ENCODE measurements at regions not wholly inside any gene's neighbourhood (a gene's known extent, or its start where the extent isn't known, plus 50 kb on each side); places are given as distances from the start of the nearest gene placed in this dataset.

- TF ChIP-seq, protein P1, sequence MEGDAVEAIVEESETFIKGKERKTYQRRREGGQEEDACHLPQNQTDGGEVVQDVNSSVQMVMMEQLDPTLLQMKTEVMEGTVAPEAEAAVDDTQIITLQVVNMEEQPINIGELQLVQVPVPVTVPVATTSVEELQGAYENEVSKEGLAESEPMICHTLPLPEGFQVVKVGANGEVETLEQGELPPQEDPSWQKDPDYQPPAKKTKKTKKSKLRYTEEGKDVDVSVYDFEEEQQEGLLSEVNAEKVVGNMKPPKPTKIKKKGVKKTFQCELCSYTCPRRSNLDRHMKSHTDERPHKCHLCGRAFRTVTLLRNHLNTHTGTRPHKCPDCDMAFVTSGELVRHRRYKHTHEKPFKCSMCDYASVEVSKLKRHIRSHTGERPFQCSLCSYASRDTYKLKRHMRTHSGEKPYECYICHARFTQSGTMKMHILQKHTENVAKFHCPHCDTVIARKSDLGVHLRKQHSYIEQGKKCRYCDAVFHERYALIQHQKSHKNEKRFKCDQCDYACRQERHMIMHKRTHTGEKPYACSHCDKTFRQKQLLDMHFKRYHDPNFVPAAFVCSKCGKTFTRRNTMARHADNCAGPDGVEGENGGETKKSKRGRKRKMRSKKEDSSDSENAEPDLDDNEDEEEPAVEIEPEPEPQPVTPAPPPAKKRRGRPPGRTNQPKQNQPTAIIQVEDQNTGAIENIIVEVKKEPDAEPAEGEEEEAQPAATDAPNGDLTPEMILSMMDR (conservative IDR thresholded peaks at IDR 0.05), result no peak
- Mint-ChIP-seq H3K4me3 (no peak overlapping the region), H3K27me3 (ENCODE audit: low read depth) (no peaks in the 10 kb centered on the region)
These were observed 281.2 kb downstream of the SNX13 start for GRCh38 chr7:17659126-17659525.

GRCh38 chr7:17660116-17660515, 280.2 kb downstream of the SNX13 start:
- peaks cover 6% of the 10 kb centered on the region for H3K4me1 Mint-ChIP-seq
- TF ChIP-seq, protein P1 (conservative IDR thresholded peaks at IDR 0.05), result no peak
- no peaks in the 10 kb centered on the region for H3K27me3 Mint-ChIP-seq (ENCODE audit: low read depth)
- DNase-seq (ENCODE audit: low read depth, low spot score), result no peak
- no peak overlapping the region for H3K27ac Mint-ChIP-seq (ENCODE audit: unreplicated experiment)
- H3K36me3 Mint-ChIP-seq (ENCODE audit: low read depth), result no peaks in the 10 kb centered on the region
- no peaks in the 10 kb centered on the region for H3K9me3 Mint-ChIP-seq
- no peak overlapping the region for H3K4me3 Mint-ChIP-seq

More at GRCh38 chr7:17659126-17659525, 281.2 kb downstream of the SNX13 start:
- H3K27ac Mint-ChIP-seq (ENCODE audit: unreplicated experiment), result no peak overlapping the region
- H3K4me1 Mint-ChIP-seq, result peaks cover 16% of the 10 kb centered on the region
- H3K36me3 Mint-ChIP-seq (ENCODE audit: low read depth), result no peaks in the 10 kb centered on the region
- no peak for DNase-seq (ENCODE audit: low read depth, low spot score)
- peaks cover 4% of the 10 kb centered on the region for H3K9me3 Mint-ChIP-seq

DNA sequence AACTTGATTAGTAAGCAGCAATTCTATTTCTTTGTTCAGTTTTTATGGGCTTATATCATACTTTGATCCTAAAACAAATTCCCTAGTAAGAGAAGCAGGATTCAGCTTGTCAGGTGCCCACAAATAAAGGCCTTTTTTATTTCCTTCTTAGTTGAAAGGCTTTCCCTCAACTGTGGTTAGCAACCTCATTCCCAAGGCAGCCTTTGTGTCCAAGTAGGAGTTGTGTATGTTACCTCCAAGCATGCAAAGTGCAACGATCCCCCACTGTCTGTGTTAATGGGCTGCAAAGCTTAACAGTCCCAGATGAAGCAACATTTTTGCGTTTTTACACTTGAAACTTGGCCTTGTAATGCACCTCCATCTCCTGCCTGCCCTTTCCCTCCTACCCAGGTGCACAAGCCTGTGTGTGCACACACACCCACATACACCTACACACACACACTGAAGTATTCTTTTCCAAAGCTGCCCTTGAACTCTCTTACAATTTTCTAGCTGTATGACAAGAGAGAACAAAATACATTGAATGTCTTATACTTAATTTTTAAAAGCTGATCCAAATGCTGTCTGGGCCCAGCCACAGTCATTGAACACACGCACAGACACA, 278.2 kb downstream of the SNX13 start:
- TF ChIP-seq, protein P1 (conservative IDR thresholded peaks at IDR 0.05), result no peak
- Mint-ChIP-seq H3K4me3 (no peak overlapping the region), H3K36me3 (ENCODE audit: low read depth) (no peaks in the 10 kb centered on the region), H3K27ac (ENCODE audit: unreplicated experiment) (no peak overlapping the region), H3K9me3 (no peaks in the 10 kb centered on the region), H3K4me1 (peaks cover 5% of the 10 kb centered on the region), H3K27me3 (ENCODE audit: low read depth) (no peaks in the 10 kb centered on the region)
- no peak for DNase-seq (ENCODE audit: low read depth, low spot score)

DNA sequence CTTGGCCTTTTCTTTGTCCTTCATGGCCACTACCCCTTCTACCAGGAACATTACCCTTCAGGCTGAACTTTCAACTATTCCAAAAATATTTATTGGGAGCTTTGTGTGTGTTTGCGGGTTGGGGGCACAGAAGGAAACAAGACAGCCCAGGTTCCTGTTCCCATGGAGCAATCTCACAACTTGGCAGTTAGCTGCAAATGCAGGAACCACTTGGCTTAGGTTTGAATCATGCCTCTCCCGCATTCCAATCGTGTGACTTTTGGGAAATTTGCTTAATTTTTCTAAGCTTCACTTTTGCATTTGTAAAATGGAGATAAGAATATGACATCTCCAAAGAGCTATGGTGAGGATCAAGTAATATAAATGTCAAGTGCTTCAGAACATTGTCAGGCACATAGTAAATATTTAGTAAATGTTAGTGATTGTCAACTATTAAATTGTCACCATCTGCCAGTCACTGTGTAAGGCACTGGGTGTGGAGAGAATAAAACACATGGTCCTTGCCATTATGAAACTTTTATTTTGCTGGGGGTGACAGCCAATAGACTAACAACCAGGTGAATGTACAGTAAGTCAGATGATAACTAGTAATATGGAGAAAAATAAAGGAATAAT, 277.1 kb downstream of the SNX13 start:
- TF ChIP-seq, protein P1 (conservative IDR thresholded peaks at IDR 0.05), result no peak
- Mint-ChIP-seq H3K4me1 (peaks cover 5% of the 10 kb centered on the region), H3K27me3 (ENCODE audit: low read depth) (no peaks in the 10 kb centered on the region), H3K4me3 (no peak overlapping the region), H3K36me3 (ENCODE audit: low read depth) (no peaks in the 10 kb centered on the region), H3K9me3 (no peaks in the 10 kb centered on the region), H3K27ac (ENCODE audit: unreplicated experiment) (no peak overlapping the region)
- no peak for DNase-seq (ENCODE audit: low read depth, low spot score)

DNA sequence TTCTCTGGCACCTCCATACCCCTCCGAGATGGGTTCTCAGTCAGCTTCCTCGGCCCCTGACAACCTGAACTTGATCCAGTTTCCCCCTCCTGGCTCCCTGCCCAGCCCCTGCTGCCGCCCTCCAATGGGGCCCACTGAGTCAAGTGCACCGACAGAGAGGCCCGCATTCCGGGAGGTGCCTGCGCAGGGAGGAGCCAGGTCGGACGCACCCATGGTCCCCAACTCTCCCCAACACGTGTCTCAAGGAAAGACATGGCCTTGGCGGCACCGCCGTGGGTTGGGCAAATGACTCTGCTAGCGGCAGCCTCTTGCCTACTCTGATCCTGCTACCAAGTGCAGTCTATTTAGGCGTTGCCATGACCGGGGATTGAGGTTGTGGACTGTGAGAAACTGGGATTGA, 275.3 kb downstream of the SNX13 start:
- no peaks in the 10 kb centered on the region for H3K27me3 Mint-ChIP-seq (ENCODE audit: low read depth)
- no peaks in the 10 kb centered on the region for H3K36me3 Mint-ChIP-seq (ENCODE audit: low read depth)
- peak overlapping the region; percentile 12 for H3K27ac Mint-ChIP-seq (ENCODE audit: unreplicated experiment)
- no peaks in the 10 kb centered on the region for H3K9me3 Mint-ChIP-seq
- TF ChIP-seq, protein P1 (conservative IDR thresholded peaks at IDR 0.05), result no peak
- H3K4me1 Mint-ChIP-seq, result peaks cover 5% of the 10 kb centered on the region
- H3K4me3 Mint-ChIP-seq, result no peak overlapping the region
- DNase-seq (ENCODE audit: low read depth, low spot score), result no peak

Measured in neural crest cell (in vitro differentiated cells).